Left lung (tissue), 4 donors: ENCODE measurements at regions not wholly inside any gene's neighbourhood (a gene's known extent, or its start where the extent isn't known, plus 50 kb on each side); places are given as distances from the start of the nearest gene placed in this dataset.

ENCODE experiments used
- ATAC-seq: fragments of 200-7000 bp; cut with Tn5 transposase; one replicate; pipeline ENCODE4 v1.9.1; 2020; ENCODE audit warnings: moderate library complexity
- DNase-seq, 4 donors: peaks; one replicate each; pipeline ENCODE4 v3.0.0-alpha.2; 2013 to 2020
- H3K27ac ChIP-seq, 2 donors: fragments of 200-600 bp; sonication (generic) in 1 of 2; one replicate each; pipeline versions ENCODE4 v1.5.0 to v1.8.0; 2020 to 2021
- H3K27me3 ChIP-seq, 2 donors: fragments of 200-600 bp; sonication (generic) in 1 of 2; one replicate each; pipeline versions ENCODE4 v1.5.0 to v1.8.0; 2020 to 2021
- H3K36me3 ChIP-seq, 2 donors: fragments of 200-600 bp; sonication (generic) in 1 of 2; one replicate each; pipeline versions ENCODE4 v1.5.0 to v1.8.0; 2020 to 2021
- H3K4me1 ChIP-seq, 2 donors: fragments of 200-600 bp; one replicate each; pipeline ENCODE4 v1.8.0; 2021
- H3K4me3 ChIP-seq, 2 donors: fragments of 200-600 bp; sonication (generic) in 1 of 2; one replicate each; pipeline versions ENCODE4 v1.5.0 to v1.8.0; 2020 to 2021; ENCODE audit warnings: mild to moderate bottlenecking in 1 of 2
- H3K9me3 ChIP-seq, 2 donors: fragments of 200-600 bp; sonication (generic) in 1 of 2; one replicate each; pipeline versions ENCODE4 v1.5.0 to v1.8.0; 2020 to 2021
- intact Hi-C, 2 donors: fragments of 100-400 bp; cut with DNase I; formaldehyde crosslinking; loops; one replicate each; pipeline versions ENCODE4 v1.11.2 to v1.14.2; 2022
- TF ChIP-seq, protein P1 (sequence below), 2 donors: fragments of 200-600 bp; sonication (generic) in 1 of 2; IDR thresholded peaks; one replicate each; pipeline versions ENCODE4 v1.5.0 to v1.8.0; 2021; ENCODE audit warnings: antibody characterized with exemption in 2 of 2
- donor health status: DM: no; HTN: yes; CAD: no.
- donor health status: DM: no; HTN: no; CAD: no.

- no peaks in the 10 kb centered on the region for H3K27me3 ChIP-seq
- intact Hi-C loops = no loop called here
- no peak for DNase-seq
- ATAC-seq = no peak
- H3K27ac ChIP-seq = no peak overlapping the region
- H3K9me3 ChIP-seq = peaks cover 0 to 24% of the 10 kb centered on the region in 2 donors
- H3K36me3 ChIP-seq = no peaks in the 10 kb centered on the region
- no peaks in the 10 kb centered on the region for H3K4me1 ChIP-seq
- TF ChIP-seq, protein P1, sequence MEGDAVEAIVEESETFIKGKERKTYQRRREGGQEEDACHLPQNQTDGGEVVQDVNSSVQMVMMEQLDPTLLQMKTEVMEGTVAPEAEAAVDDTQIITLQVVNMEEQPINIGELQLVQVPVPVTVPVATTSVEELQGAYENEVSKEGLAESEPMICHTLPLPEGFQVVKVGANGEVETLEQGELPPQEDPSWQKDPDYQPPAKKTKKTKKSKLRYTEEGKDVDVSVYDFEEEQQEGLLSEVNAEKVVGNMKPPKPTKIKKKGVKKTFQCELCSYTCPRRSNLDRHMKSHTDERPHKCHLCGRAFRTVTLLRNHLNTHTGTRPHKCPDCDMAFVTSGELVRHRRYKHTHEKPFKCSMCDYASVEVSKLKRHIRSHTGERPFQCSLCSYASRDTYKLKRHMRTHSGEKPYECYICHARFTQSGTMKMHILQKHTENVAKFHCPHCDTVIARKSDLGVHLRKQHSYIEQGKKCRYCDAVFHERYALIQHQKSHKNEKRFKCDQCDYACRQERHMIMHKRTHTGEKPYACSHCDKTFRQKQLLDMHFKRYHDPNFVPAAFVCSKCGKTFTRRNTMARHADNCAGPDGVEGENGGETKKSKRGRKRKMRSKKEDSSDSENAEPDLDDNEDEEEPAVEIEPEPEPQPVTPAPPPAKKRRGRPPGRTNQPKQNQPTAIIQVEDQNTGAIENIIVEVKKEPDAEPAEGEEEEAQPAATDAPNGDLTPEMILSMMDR (IDR thresholded peaks at IDR 0.05) = no peak
- no peak overlapping the region for H3K4me3 ChIP-seq
These were observed 79.6 kb upstream of the NYAP2 start for GRCh38 chr2:225319872-225320271.

GRCh38 chr2:225318440-225318839 is 81.1 kb upstream of the NYAP2 start:
- no peaks in the 10 kb centered on the region for H3K27me3 ChIP-seq
- H3K9me3 ChIP-seq = peaks cover 0 to 24% of the 10 kb centered on the region in 2 donors
- TF ChIP-seq, protein P1 (IDR thresholded peaks at IDR 0.05) = no peak
- no peak overlapping the region for H3K4me3 ChIP-seq
- DNase-seq (no peak), ATAC-seq (no peak)
- no peak overlapping the region for H3K27ac ChIP-seq
- H3K36me3 ChIP-seq = no peaks in the 10 kb centered on the region
- intact Hi-C loops = no loop called here
- H3K4me1 ChIP-seq = no peaks in the 10 kb centered on the region

GRCh38 chr2:225317186-225317585 is 82.3 kb upstream of the NYAP2 start:
- ATAC-seq (no peak), DNase-seq (no peak)
- Histone ChIP-seq H3K36me3 (no peaks in the 10 kb centered on the region), H3K4me3 (no peak overlapping the region), H3K9me3 (peaks cover 0 to 24% of the 10 kb centered on the region in 2 donors), H3K27ac (no peak overlapping the region), H3K4me1 (no peaks in the 10 kb centered on the region), H3K27me3 (no peaks in the 10 kb centered on the region)
- intact Hi-C loops = no loop called here
- TF ChIP-seq, protein P1 (IDR thresholded peaks at IDR 0.05) = no peak

DNA sequence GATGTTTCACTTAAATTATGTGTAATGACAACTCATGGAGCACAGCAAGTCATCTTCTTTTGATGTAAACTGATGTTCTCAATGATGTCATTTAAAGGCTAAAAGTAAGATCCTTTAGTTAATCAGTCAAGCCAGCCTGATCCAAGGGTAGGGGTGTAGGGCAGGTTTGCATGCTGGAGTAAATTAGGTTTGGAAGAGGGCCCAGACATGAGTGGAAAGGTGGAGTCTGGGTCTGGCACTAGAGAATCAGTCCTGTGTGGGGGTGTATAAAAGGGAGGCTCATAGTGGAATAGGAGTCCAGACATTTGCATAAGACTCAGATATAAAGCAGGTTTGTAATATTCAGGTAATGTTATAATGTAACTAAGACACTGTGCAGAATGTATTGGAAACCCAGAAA is 88.8 kb upstream of the NYAP2 start:
- Histone ChIP-seq H3K4me3 (no peak overlapping the region), H3K9me3 (no peaks in the 10 kb centered on the region), H3K36me3 (no peaks in the 10 kb centered on the region), H3K27me3 (no peaks in the 10 kb centered on the region), H3K27ac (no peak overlapping the region), H3K4me1 (no peaks in the 10 kb centered on the region)
- TF ChIP-seq, protein P1 (IDR thresholded peaks at IDR 0.05) = no peak
- intact Hi-C loops = no loop called here
- ATAC-seq = peak; percentile 74
- DNase-seq = no peak

DNA sequence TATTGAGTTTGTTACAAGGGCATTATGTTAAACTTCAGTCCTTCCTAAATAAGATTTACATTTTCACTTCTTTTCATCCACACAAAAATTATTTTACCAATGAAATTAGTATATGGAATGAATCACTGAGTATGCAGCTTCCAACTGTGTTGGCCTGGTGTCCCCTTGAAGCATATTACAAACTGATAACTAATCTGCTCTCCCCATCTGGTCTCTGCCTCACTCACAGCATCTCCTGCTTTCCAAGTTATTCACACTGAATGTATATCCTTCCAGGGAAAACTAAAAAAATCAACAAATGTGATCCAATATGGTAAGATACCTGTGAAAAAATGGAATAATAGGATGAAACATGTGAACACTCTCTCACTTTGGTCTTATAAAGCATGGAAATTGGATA is 90.0 kb upstream of the NYAP2 start:
- Histone ChIP-seq H3K4me1 (no peaks in the 10 kb centered on the region), H3K27ac (no peak overlapping the region), H3K4me3 (no peak overlapping the region), H3K9me3 (no peaks in the 10 kb centered on the region), H3K27me3 (no peaks in the 10 kb centered on the region), H3K36me3 (no peaks in the 10 kb centered on the region)
- TF ChIP-seq, protein P1 (IDR thresholded peaks at IDR 0.05) = no peak
- intact Hi-C loops = no loop called here
- no peak for DNase-seq
- ATAC-seq = no peak
